ENCODE measurements at regions not wholly inside any gene's neighbourhood (a gene's known extent, or its start where the extent isn't known, plus 50 kb on each side); places are given as distances from the start of the nearest gene placed in this dataset.

- DNase-seq, result no peak
Measured at GRCh38 chr18:78629426-78629825, 350.2 kb upstream of the SALL3 start.

GRCh38 chr18:78630356-78630755 is 349.3 kb upstream of the SALL3 start:
- no peak for DNase-seq

DNA sequence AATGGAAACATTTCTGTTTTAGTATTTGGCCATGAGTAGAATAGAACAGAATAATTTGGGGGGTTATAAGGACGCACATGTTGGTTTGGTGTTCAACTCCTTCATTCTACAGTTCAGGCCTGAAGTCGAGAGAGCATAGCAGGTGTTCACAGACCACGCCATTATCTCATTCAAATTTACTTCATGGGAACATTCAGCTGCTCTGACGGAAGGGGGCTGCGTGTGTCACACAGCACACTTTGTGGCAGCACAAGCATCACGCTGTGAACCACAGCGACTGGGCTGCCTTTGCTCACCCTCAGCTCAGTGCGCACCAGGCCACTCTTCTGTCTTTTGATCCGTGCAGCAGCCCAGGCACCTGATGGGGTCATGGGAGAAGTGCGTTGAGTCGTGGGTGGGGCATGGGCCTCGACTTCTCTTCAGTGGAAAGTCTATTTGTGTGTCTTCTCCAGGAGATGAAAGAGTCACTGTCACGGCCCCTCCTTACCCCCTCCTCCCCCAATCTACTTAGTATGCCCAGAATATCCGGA is 348.6 kb upstream of the SALL3 start:
- DNase-seq, result no peak

GRCh38 chr18:78632111-78632541 is 347.5 kb upstream of the SALL3 start:
- no peak for DNase-seq

DNA sequence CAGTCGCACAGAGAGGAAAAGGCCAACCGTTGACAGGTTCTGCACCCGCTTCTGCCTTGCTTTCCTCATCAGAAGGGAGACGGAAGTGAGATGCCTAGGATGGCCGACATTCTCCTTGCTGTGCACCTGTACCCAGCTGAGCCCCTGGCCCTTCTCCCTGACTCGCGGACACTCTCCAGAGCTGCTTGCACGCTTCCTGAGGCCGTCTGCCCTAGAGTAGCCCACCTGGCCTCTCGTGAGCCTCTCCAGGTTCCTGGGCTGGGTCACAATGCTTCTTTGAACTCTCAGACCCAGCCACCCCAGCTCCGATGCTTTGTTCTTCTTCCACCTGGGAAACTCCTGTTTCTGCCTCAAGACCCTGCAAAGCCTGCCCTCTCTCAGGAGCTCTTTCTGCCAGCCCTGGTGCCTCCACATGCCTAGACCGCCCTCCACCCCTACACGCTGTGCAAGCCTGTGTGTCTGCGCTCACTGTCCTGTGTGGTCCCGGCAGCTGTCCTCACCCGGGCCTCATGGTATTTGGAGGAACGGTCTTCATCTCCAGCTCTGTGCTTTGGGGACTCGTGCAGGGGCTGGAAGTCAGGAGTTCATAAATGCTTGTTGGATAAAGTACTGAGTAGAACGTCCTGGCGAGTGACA is 345.4 kb upstream of the SALL3 start:
- no peak for DNase-seq

DNA sequence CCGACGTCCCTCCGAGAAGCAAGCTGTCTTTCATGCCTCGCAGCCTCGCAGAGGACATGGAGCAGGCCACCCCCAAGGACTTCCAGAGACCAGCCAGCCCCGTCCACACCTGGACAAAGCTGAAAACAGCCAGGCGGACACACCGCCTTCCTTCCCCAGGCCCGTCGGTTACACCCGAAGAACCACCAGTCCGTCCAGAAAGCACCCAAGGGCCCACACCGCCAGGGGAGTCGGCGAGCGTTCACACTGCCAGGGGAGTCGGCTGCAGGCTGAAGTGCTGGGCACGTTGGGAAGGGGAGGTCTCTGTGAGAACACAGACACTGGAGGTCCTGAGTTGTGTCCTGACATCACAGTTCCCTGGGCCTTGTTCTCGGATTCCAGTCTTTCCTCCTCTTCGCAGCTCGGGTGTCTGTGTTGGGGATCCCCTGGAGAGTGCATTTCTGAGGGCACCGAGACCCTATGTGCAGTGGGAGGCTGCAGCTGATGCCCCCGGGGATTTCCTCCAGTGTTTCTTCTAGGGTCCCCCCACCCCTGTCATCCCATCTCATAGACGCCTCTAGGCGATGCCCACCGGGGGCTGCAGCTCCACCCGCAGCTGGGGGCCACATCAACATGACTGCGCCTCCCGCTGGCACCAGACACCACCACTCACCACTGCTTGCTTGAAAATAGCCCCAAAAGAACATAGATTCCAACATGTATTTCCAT is 344.4 kb upstream of the SALL3 start:
- DNase-seq, result no peak

- DNase-seq, result no peak
Measured at GRCh38 chr18:78636260-78636659, 343.4 kb upstream of the SALL3 start.

DNA sequence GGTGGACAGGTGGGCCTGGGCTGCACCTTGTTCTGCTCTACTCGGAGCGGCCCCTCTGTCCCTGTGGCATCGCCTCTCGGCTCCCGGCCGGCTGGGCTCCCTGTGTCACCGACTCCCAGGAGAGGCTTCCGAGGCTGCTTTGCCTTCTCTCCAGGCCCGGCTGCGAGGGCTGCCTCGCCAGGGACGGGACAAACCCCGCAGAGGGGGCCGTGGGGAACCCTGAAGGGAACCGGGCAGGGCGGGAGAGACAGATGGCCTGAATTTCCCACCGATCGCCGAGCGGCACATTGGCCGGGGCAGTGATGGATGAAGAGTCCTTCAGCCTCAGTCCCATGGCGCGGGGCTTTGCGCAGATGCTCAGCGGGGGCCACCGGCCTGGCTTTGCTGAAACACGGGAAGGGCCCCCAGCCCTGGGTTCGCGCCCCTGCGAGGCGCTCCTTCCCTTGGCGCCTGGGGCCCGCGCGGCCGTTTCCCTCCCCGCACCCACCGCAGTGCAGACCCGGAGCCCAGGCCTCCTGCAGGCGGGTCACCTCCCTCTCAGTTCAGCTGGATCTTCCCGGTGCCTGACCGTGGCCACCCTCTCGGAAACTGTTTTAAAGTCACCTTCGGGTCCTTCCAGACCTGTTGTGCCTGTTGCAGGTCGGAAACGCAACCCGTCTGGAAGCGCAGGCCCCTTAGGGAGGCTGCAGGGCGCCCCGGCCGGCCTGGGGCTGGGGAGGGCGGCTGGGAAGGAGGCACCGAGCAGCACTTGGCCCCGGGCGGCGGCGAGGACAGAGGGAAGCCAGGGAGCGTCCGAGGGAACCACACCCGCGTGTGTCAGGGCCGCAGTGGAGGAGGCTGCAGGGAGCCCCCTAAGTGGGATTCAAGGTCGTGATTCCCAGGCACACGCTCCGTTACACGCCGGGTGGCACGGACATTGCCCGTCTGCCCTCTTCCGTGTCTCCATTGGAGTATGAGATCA is 341.9 kb upstream of the SALL3 start:
- DNase-seq, result no peak

DNA sequence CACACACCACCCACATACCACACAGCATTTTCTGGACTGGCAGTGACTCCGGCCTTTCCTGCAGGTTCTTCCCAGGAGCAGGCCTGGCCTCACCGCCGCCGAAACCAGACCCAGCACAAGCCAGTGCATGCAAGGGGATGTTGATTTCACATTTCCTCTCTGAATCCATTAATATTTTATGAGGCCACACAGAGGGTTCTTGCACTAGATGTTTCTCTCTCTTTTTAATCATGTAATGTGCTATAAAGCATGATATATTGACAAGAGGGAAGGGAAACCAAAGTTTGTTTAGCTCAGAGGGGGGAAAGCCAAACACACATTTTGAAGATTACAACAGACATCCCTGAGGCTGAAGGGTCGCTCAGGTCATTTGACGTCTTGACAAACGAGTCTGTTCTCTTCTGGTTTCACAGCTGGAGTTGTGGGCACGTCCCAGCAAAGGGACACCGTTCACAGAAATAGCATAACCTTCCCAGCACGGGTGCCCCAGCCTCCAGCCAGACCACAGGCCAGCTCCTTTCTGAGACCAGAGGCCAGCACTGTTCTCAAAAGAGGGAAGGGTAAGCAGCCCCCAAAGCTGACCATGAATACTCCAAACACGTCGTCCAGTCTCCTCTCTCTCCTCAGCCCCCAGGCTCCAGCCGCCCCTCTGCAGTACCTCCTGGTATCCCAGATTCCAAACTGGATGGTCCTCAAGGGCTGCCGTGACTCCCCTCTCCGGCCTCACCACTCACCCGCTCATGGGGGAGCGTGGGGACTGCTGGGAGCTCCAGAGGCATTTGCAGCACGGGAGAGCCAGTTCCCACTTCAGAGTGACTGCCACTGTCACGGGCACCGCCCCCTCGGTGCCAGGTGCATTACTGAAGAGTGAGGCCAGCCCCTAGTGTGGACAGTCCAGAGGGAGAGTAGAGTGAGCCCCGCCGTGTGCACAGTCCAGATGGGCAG is 340.3 kb upstream of the SALL3 start:
- DNase-seq, result peak; percentile 47

DNA sequence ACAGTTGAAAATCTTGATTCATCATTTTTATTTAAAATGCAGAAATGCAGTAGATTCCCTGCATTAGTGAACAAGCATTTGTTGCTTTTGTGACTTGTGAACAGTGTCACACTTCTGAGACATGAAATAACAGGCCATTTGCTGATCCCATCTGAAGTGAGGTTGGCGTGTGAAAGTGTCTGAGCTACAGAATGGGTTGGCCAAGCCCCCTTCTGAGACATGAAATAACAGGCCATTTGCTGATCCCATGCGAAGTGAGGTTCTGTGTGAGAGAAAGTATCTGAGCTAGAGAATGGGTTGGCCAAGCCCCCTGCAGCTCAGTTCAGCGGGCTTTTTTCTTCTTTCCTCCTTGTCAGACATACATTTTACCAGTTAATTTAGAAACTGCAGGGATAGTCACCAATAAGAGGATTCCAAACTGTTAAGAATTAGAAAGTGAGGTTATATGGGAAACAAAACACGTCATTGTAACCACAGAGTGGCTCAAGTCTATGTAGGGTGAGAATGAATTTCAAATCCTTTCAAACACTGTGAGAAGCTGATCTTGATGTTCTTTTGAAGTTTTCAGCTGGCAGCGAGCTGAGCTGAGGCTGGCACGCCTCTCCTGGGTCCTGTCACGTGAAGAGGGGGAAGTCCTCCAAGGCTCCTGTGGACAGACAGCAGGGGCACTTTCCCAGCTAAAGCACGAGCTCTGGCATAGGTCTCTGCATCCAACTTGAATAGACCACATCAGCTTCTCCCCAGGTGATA is 339.2 kb upstream of the SALL3 start:
- DNase-seq, result no peak

DNA sequence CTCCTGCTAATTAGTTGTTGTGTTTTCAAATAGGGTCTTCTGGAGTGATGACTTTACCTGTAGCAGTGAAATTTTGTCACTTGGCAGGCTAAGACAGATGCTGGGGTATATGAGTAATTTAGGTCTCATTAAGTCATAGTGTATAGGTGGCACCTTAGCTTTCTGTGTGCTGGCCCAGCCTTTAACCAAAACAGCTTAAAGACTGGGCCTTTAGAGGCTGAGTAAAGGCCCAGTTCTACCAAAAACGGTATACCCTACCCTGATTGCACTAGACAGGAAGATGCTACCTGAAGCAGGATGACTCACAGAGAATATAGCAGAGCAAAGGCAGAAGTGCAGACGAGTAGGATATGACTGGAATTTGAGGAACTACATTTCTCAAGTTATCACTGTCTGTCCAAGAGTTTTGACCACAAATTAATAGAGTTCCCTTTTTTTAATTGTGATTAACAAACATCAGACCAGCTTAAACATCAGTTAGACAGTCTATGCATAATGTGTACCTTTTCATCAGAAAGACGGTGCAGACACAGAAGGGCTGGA is 337.9 kb upstream of the SALL3 start:
- DNase-seq, result no peak

GRCh38 chr18:78642296-78642951 is 337.2 kb upstream of the SALL3 start:
- peak; percentile 48 for DNase-seq

DNA sequence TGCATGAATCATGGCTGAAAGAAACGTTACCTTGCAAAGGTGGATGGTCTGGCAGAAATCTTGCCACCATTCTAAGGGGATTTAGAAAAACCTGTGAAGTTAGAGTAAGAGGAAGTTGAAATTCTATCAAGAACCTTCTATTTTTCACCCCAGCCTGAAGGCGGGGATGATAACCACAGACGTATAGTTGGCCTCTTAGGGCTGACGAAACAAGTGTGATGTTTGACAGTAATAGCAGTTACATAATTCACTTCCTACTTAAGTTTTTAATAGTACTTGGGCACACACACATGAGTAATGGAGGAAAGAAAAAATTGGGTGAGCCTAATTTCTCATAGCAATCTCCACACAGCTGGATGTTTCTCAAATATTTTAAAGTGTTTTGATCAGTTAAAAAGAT is 336.6 kb upstream of the SALL3 start:
- no peak for DNase-seq

DNA sequence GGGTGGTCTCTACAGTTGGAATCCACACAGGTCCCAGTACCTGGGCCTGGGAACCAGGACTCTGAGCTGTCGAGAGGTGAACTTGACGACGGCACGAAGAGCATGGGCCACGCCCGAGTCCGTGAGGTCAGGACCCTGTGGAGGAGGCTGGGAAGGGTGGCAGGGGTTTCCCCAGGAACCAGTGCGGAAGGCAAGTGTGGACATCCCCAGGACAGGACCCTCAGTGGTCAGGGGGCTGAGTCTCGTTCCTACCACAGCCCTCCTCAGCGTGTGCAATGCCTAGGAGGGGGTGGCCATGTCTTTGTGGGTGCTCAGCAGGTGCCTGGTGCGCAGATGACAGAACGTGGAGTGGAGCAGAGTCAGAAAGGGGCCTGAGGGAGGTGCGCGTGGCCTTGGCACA is 335.6 kb upstream of the SALL3 start:
- no peak for DNase-seq

DNA sequence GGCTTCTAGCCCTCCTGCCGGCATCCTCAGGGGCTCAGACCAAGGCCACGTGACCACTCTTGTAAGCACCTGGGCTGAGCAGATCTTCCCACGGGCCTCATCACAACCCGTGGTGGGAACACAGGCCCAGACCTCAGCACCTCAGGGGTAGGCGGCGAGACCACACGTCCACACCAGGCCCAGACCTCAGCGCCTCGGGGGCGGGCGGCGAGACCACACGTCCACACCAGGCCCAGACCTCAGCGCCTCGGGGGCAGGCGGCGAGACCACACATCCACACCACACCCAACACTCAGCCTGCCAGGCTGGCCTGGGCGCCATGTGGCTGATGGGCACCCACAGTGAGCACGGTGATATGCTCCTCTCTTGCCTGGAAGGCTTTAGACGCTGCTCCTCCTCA is 334.4 kb upstream of the SALL3 start:
- DNase-seq, result no peak

DNA sequence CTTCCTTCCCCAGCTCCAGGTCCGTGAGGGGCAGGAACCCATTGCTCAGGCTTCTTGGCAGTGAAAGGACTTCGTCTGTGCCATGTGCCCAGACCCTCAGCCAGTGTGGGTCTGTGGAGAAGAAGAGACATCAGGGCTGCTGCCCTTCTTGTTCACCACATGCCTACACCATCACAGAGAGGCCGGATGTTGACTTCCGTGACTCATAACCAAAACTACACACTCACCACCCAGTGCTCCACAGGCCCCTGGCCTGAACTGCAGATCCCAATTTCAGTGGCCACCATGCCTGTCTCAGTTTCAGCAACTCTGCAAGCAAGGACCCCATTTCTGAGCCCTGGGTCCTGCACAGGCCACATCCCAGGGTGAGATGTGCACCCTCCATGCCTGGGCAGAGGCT is 332.6 kb upstream of the SALL3 start:
- DNase-seq, result no peak

DNA sequence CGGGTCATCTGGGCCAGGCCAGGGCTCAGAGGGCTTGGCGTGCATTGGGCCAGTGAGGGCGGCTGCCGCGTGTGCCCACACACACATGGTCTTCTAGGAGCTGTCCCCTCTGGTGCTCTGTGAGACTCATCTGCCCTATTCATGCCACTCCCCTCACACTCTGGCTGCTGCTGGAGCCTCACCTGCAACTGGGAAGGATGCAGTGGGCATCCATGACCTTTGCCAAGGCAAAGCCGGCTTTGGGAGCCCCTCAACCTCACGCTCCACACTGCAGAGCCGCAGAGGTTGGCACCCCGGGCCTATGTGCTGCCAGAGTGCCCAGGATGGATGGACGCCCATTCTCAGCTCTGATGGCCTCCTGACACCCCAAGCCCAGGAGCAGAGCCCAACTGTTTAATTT is 330.2 kb upstream of the SALL3 start:
- DNase-seq, result no peak

DNA sequence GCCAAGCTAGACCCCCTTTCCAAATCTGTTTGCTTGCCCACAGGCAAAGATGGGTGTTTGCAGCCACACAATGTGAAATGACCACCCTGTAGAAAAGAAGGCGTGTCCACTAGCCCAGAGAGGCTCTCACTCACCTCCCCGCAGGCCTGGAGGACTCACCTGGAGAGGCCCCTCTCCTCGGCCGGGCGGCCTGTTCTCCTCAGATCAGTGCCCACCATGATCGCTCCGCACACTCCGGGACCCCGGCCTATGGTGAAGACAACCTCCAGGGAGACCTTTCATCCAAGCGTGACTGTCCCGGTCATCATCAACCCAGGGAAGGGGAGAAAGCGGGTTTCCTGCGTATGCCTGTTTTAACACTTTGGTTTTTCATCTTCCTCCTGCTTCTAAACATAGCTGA is 328.7 kb upstream of the SALL3 start:
- no peak for DNase-seq

GRCh38 chr18:78652001-78652545 is 327.5 kb upstream of the SALL3 start:
- no peak for DNase-seq

DNA sequence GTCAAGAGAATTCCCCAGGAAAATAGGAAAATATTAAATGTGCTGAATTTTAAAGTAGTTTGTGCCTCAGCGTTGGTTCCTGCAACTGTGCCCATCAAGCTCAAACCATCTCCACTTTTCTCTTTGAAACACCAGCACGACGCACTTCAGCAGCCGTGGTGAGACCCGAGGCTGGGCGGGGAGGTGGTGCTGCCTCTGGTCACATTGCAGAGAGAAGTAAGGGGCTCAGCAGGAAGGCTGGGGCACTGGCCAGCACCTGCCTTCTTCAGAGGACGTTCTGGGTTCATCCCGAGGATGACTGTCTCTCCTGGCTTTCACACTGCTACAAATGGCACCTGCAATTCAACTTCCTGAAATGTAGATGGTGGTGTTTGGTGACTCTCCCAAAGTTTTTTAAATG is 323.7 kb upstream of the SALL3 start:
- no peak for DNase-seq

All from tongue (tissue), 1 donor.